ENCODE measurements at regions not wholly inside any gene's neighbourhood (a gene's known extent, or its start where the extent isn't known, plus 50 kb on each side); places are given as distances from the start of the nearest gene placed in this dataset.

DNA sequence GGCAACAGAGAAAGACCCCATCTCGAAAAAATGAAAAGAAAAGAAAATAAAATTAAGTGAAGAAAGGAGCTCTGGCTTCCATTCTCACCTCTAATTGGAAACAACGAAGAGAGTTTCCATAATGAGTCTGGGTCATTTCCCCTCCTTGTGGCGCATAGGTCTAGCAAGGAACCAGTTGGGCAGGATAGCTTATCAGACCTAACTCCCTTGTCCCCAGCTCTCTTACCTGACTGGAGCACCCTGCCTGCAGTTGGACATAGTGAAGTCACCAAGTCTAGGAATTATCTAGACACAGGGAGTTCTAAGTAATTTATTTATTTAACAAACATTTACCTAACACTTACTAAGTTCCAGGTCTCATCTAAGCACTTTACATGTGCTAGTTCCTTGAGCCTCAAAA, 63.0 kb upstream of the RAB4A start:
- H3K36me3 ChIP-seq = no peaks in the 10 kb centered on the region
- ATAC-seq (ENCODE audit: low FRiP score in 2 of 2) = no peak
- H3K4me1 ChIP-seq = no peaks in the 10 kb centered on the region
- TF ChIP-seq POLR2AphosphoS5 (IDR thresholded peaks at IDR 0.05) (no peak), POLR2A (IDR thresholded peaks at IDR 0.05) (no peak), EP300 (IDR thresholded peaks at IDR 0.05) (no peak)
- TF ChIP-seq, protein P1, sequence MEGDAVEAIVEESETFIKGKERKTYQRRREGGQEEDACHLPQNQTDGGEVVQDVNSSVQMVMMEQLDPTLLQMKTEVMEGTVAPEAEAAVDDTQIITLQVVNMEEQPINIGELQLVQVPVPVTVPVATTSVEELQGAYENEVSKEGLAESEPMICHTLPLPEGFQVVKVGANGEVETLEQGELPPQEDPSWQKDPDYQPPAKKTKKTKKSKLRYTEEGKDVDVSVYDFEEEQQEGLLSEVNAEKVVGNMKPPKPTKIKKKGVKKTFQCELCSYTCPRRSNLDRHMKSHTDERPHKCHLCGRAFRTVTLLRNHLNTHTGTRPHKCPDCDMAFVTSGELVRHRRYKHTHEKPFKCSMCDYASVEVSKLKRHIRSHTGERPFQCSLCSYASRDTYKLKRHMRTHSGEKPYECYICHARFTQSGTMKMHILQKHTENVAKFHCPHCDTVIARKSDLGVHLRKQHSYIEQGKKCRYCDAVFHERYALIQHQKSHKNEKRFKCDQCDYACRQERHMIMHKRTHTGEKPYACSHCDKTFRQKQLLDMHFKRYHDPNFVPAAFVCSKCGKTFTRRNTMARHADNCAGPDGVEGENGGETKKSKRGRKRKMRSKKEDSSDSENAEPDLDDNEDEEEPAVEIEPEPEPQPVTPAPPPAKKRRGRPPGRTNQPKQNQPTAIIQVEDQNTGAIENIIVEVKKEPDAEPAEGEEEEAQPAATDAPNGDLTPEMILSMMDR (IDR thresholded peaks at IDR 0.05) = no peak
- no peaks in the 10 kb centered on the region for H3K9me3 ChIP-seq
- no peak overlapping the region for H3K27ac ChIP-seq
- H3K4me3 ChIP-seq = no peak overlapping the region
- H3K27me3 ChIP-seq = no peaks in the 10 kb centered on the region
- DNase-seq = no peak
- WGBS, 2 donors = 75 to 79% methylated on average over 3 of the region's 3 CpGs

DNA sequence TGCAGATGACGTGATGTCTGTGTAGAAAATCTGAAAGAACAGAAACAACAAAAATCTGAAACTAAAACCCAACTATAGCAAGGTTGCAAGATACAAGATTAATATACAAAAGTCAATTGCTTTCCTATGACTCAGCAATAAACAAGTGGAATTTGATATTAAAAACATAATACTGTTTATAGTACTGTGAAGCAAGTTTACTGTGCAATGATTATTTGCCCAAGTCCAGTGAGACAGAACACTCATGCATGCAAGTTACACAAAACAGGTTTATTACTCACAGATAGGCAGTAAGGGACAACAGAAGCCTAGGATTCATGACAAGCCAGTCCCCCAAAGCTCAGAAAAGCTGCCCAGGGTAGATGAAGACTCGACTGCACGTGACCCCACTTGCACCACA, 62.4 kb upstream of the RAB4A start:
- TF ChIP-seq POLR2A (IDR thresholded peaks at IDR 0.05) (no peak), EP300 (IDR thresholded peaks at IDR 0.05) (no peak), POLR2AphosphoS5 (IDR thresholded peaks at IDR 0.05) (no peak)
- TF ChIP-seq, protein P1 (IDR thresholded peaks at IDR 0.05) = no peak
- Histone ChIP-seq H3K9me3 (no peaks in the 10 kb centered on the region), H3K27me3 (no peaks in the 10 kb centered on the region), H3K27ac (no peak overlapping the region), H3K4me3 (no peak overlapping the region), H3K4me1 (no peaks in the 10 kb centered on the region), H3K36me3 (no peaks in the 10 kb centered on the region)
- DNase-seq (no peak), ATAC-seq (ENCODE audit: low FRiP score in 2 of 2) (no peak)
- 63 to 99% methylated on average over 3 of the region's 3 CpGs for WGBS, 2 donors

DNA sequence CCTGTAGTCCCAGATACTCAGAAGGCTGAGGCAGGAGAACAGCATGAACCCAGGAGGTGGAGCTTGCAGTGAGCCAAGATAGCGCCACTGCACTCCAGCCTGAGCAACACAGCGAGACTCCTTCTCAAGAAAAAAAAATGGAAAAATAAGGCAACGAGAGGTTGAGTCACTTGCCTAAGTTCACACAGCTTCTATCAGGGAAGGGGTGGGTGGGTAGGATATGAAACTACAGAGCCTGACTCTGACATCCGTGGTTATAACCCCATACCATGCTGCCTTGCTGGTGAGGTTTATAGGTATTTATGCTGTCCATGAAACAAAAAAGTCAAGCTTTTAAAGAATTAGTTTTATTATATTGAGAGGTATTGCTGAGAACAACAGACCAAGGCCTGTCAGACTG, 61.5 kb upstream of the RAB4A start:
- peak in 1 of 2 donors; percentile 2 for ATAC-seq (ENCODE audit: low FRiP score in 2 of 2)
- H3K36me3 ChIP-seq = no peaks in the 10 kb centered on the region
- no peaks in the 10 kb centered on the region for H3K27me3 ChIP-seq
- no peak overlapping the region for H3K4me3 ChIP-seq
- 81 to 88% methylated on average over 4 of the region's 4 CpGs for WGBS, 2 donors
- no peak overlapping the region for H3K27ac ChIP-seq
- TF ChIP-seq POLR2AphosphoS5 (IDR thresholded peaks at IDR 0.05) = no peak
- TF ChIP-seq, protein P1 (IDR thresholded peaks at IDR 0.05) = no peak
- no peak for TF ChIP-seq POLR2A (IDR thresholded peaks at IDR 0.05)
- no peak for TF ChIP-seq EP300 (IDR thresholded peaks at IDR 0.05)
- H3K4me1 ChIP-seq = no peaks in the 10 kb centered on the region
- H3K9me3 ChIP-seq = no peaks in the 10 kb centered on the region
- no peak for DNase-seq

DNA sequence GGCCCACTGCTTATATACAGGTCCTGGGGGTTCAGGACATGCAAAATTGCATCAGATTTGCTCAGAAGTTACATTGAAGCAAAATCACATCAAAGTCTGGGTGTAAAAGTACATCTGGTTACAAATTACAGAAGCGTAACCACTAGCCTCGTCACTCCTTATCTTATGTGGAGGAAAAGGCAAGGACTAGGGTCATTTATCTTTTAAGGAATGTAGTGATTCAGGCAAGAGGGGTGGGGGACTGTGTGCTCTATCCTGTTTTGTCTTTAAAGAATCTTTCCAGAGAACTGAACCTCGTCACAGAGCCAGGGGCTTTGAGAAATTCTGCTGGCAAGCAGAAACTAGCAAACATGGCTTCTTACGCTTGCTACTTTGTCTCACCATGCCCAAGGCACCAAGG, 61.1 kb upstream of the RAB4A start:
- 81 to 87% methylated on average over 4 of the region's 4 CpGs for WGBS, 2 donors
- Histone ChIP-seq H3K4me1 (no peaks in the 10 kb centered on the region), H3K4me3 (no peak overlapping the region), H3K36me3 (no peaks in the 10 kb centered on the region), H3K9me3 (no peaks in the 10 kb centered on the region), H3K27ac (no peak overlapping the region), H3K27me3 (no peaks in the 10 kb centered on the region)
- ATAC-seq (ENCODE audit: low FRiP score in 2 of 2) (peak in 1 of 2 donors; percentile 88), DNase-seq (no peak)
- TF ChIP-seq POLR2A (IDR thresholded peaks at IDR 0.05) (no peak), POLR2AphosphoS5 (IDR thresholded peaks at IDR 0.05) (no peak), EP300 (IDR thresholded peaks at IDR 0.05) (no peak)
- TF ChIP-seq, protein P1 (IDR thresholded peaks at IDR 0.05) = no peak

DNA sequence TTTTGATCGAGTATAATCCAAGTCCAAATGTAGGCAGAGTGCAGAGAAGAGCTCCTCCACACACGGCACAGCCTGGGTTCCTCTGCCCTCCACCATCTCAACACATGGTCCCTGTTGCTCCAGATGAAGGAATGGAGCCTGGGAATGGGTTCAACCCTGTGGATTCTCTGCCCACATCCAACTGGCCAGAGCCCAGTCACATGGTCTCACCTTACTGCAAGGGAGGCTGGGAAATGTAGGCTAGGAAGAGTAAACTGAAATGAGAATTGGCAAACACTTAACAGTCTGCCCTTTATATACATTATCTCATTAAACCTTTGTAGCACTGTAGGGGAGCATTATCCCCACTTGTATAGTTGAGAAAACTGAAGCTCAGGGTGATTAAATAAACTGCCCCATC, 60.1 kb upstream of the RAB4A start:
- ATAC-seq (ENCODE audit: low FRiP score in 2 of 2) = no peak
- H3K4me1 ChIP-seq = no peaks in the 10 kb centered on the region
- no peaks in the 10 kb centered on the region for H3K9me3 ChIP-seq
- 89 to 95% methylated on average over 2 of the region's 2 CpGs for WGBS, 2 donors
- TF ChIP-seq EP300 (IDR thresholded peaks at IDR 0.05) = no peak
- no peak for TF ChIP-seq POLR2A (IDR thresholded peaks at IDR 0.05)
- TF ChIP-seq, protein P1 (IDR thresholded peaks at IDR 0.05) = no peak
- TF ChIP-seq POLR2AphosphoS5 (IDR thresholded peaks at IDR 0.05) = no peak
- no peaks in the 10 kb centered on the region for H3K27me3 ChIP-seq
- no peaks in the 10 kb centered on the region for H3K36me3 ChIP-seq
- no peak overlapping the region for H3K4me3 ChIP-seq
- no peak overlapping the region for H3K27ac ChIP-seq
- no peak for DNase-seq

All from upper lobe of left lung (tissue), 6 donors.